H1 (cell line): ENCODE measurements at regions not wholly inside any gene's neighbourhood (a gene's known extent, or its start where the extent isn't known, plus 50 kb on each side); places are given as distances from the start of the nearest gene placed in this dataset.

Experiments
- CBX5 ChIP-seq: fragments of 300-800, 300-1000 bp; sonication (generic); IDR thresholded peaks from 2 replicates; pipeline ENCODE4 v1.7.1; 2016; ENCODE audit warnings: antibody characterized with exemption, low read length, low read depth
- PHF8 ChIP-seq: fragments of 200-600 bp; sonication (generic); conservative IDR thresholded peaks from 2 replicates; pipeline ENCODE4 v1.7.1; 2012; ENCODE audit warnings: low read depth, mild to moderate bottlenecking, inconsistent platforms, low read length, moderate library complexity
- RBBP5 ChIP-seq: IDR thresholded peaks from 2 replicates; pipeline ENCODE4 v1.7.1; 2012; ENCODE audit warnings: low read depth, mild to moderate bottlenecking, inconsistent platforms, low read length, moderate library complexity, borderline replicate concordance
- TBP ChIP-seq: IDR thresholded peaks from 2 replicates; pipeline ENCODE4 v1.6.1; 2011; ENCODE audit warnings: low read depth, low read length, improper control_type of control experiment

- no peak for TF ChIP-seq PHF8
- no peak for TF ChIP-seq TBP
- TF ChIP-seq CBX5: no peak
- TF ChIP-seq RBBP5: no peak
Measured at GRCh38 chr1:4954392-4954791, 300.0 kb downstream of the AJAP1 start (continued).
